ENCODE measurements at regions not wholly inside any gene's neighbourhood (a gene's known extent, or its start where the extent isn't known, plus 50 kb on each side); places are given as distances from the start of the nearest gene placed in this dataset.

DNA sequence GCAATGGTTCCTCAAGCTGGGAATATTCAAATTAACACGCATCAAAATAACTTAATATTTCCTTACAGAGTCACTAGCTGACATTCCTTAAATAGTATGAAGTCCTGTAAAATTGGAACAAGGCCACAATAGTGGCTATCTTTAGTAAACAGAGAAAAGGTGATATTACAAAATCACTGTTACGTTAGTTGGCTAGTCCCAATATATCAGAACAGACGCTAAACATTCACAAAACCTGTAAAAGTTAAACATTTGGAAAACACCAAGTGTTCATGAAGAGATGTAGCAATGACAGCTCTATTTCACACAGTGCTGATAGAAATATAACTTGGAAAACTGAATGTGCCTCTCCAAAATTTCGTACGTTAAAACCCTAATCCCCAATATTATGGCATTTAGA lies 61.0 kb upstream of the FAM47C start:
- Mint-ChIP-seq H3K4me3 (no peak overlapping the region), H3K4me1 (no peaks in the 10 kb centered on the region), H3K27me3 (peaks cover 3% of the 10 kb centered on the region), H3K27ac (no peak overlapping the region), H3K9me3 (ENCODE audit: insufficient read depth) (no peaks in the 10 kb centered on the region)
- ChIA-PET POLR2A (no interaction called here), CTCF (no interaction called here)
- H3K79me2 ChIP-seq (ENCODE audit: control insufficient read depth, insufficient read depth, low read length), result no peaks in the 10 kb centered on the region
- no peaks in the 10 kb centered on the region for H3K4me1 ChIP-seq (ENCODE audit: control insufficient read depth in 2 of 2, insufficient read depth in 2 of 2, low read length in 2 of 2)
- ATAC-seq (ENCODE audit: low read depth) (no peak), DNase-seq (no peak)
- H3K9me3 ChIP-seq (ENCODE audit: control extremely low read depth in 1 of 3, control insufficient read depth in 2 of 3, insufficient read depth in 1 of 3, low read length in 2 of 3), result no peaks in the 10 kb centered on the region
- WGBS (ENCODE audit: insufficient coverage), result no CpG with 5 or more reads among the region's 5 CpGs
- no peak overlapping the region for H3K4me3 ChIP-seq (ENCODE audit: control extremely low read depth in 1 of 5, extremely low read depth in 1 of 5, insufficient read depth in 1 of 5, low read depth in 2 of 5, low read length in 4 of 5)
- no peaks in the 10 kb centered on the region for H3K27me3 ChIP-seq (replicated peaks in 1 of 4; ENCODE audit: control extremely low read depth in 1 of 4, control insufficient read depth in 3 of 4, insufficient read depth in 4 of 4, low read length in 3 of 4)
- H3K4me2 ChIP-seq (replicated peaks; ENCODE audit: low read depth, low read length, poor library complexity, severe bottlenecking), result no peak overlapping the region
- no peak overlapping the region for H3K27ac ChIP-seq (ENCODE audit: low read length in 2 of 2)
- intact Hi-C loops (cut with micrococcal nuclease), result no loop called here
- TF ChIP-seq, protein P1, sequence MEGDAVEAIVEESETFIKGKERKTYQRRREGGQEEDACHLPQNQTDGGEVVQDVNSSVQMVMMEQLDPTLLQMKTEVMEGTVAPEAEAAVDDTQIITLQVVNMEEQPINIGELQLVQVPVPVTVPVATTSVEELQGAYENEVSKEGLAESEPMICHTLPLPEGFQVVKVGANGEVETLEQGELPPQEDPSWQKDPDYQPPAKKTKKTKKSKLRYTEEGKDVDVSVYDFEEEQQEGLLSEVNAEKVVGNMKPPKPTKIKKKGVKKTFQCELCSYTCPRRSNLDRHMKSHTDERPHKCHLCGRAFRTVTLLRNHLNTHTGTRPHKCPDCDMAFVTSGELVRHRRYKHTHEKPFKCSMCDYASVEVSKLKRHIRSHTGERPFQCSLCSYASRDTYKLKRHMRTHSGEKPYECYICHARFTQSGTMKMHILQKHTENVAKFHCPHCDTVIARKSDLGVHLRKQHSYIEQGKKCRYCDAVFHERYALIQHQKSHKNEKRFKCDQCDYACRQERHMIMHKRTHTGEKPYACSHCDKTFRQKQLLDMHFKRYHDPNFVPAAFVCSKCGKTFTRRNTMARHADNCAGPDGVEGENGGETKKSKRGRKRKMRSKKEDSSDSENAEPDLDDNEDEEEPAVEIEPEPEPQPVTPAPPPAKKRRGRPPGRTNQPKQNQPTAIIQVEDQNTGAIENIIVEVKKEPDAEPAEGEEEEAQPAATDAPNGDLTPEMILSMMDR (IDR thresholded peaks at IDR 0.05), result no peak
- TF ChIP-seq EZH2 (IDR thresholded peaks at IDR 0.05; ENCODE audit: borderline replicate concordance, insufficient read depth, low read depth, low read length, poor library complexity, severe bottlenecking), result no peak
- no peak overlapping the region for H3K9ac ChIP-seq (ENCODE audit: low read length)
- no peak overlapping the region for H2AFZ ChIP-seq (ENCODE audit: insufficient read depth, low read depth, low read length, poor library complexity, severe bottlenecking)
- H3K36me3 ChIP-seq (replicated peaks in 1 of 2; ENCODE audit: control extremely low read depth in 1 of 2, control insufficient read depth in 1 of 2, extremely low read depth in 1 of 2, insufficient read depth in 2 of 2, low read length in 1 of 2), result no peaks in the 10 kb centered on the region
- no peaks in the 10 kb centered on the region for H4K20me1 ChIP-seq (ENCODE audit: control insufficient read depth, insufficient read depth, low read length, poor library complexity, severe bottlenecking)

DNA sequence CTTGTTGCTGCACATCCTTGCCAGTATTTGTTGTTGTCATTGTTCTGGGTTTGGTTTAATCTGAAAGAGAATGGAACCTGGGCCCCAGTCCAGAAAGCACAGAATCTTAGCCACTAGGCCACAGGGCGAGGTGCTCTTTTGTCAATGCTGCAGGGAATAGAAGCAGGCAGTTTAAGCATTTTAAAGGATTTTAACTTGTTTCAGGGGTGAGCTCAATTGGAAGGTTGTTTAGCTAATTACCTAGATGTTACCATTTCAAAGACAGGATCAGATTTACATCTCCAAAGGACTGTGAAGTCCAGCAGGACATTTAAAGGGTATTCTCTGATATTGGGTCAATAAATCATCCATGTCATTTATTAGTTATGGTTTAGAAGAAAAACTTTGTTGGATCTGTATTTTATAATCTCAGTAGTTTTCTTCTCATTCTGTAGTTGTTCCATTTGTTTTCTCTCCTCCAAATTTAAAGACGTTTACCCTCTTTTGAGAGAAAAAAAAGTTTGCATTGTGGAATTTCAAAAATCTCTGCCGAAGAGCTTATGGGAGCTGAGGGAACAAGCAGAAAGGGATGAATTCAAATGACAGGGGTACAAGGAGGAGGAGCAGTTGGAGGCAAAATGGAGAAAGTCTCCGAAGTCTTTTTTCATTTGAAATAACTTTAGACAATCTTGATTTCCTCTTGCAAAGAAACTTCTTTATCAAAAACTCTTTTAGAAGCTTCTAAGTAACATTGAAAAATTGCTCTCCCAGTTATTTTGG lies 57.5 kb upstream of the FAM47C start:
- DNase-seq (no peak), ATAC-seq (ENCODE audit: low read depth) (no peak)
- intact Hi-C loops (cut with micrococcal nuclease), result no loop called here
- no peak overlapping the region for H3K27ac Mint-ChIP-seq
- no peak overlapping the region for H2AFZ ChIP-seq (ENCODE audit: insufficient read depth, low read depth, low read length, poor library complexity, severe bottlenecking)
- H3K79me2 ChIP-seq (ENCODE audit: control insufficient read depth, insufficient read depth, low read length), result no peaks in the 10 kb centered on the region
- ChIA-PET POLR2A (no interaction called here), CTCF (no interaction called here)
- H3K4me3 Mint-ChIP-seq, result no peak overlapping the region
- H3K36me3 ChIP-seq (replicated peaks in 1 of 2; ENCODE audit: control extremely low read depth in 1 of 2, control insufficient read depth in 1 of 2, extremely low read depth in 1 of 2, insufficient read depth in 2 of 2, low read length in 1 of 2), result no peaks in the 10 kb centered on the region
- no peak overlapping the region for H3K27ac ChIP-seq (ENCODE audit: low read length in 2 of 2)
- no peaks in the 10 kb centered on the region for H3K9me3 ChIP-seq (ENCODE audit: control extremely low read depth in 1 of 3, control insufficient read depth in 2 of 3, insufficient read depth in 1 of 3, low read length in 2 of 3)
- no peaks in the 10 kb centered on the region for H4K20me1 ChIP-seq (ENCODE audit: control insufficient read depth, insufficient read depth, low read length, poor library complexity, severe bottlenecking)
- no peak overlapping the region for H3K4me2 ChIP-seq (replicated peaks; ENCODE audit: low read depth, low read length, poor library complexity, severe bottlenecking)
- no peak overlapping the region for H3K4me3 ChIP-seq (ENCODE audit: control extremely low read depth in 1 of 5, extremely low read depth in 1 of 5, insufficient read depth in 1 of 5, low read depth in 2 of 5, low read length in 4 of 5)
- H3K9me3 Mint-ChIP-seq (ENCODE audit: insufficient read depth), result no peaks in the 10 kb centered on the region
- no peaks in the 10 kb centered on the region for H3K4me1 Mint-ChIP-seq
- H3K9ac ChIP-seq (ENCODE audit: low read length), result no peak overlapping the region
- no peaks in the 10 kb centered on the region for H3K4me1 ChIP-seq (ENCODE audit: control insufficient read depth in 2 of 2, insufficient read depth in 2 of 2, low read length in 2 of 2)
- no CpG with 5 or more reads among the region's 4 CpGs for WGBS (ENCODE audit: insufficient coverage)
- peaks cover 7% of the 10 kb centered on the region for H3K27me3 Mint-ChIP-seq
- no peaks in the 10 kb centered on the region for H3K27me3 ChIP-seq (replicated peaks in 1 of 4; ENCODE audit: control extremely low read depth in 1 of 4, control insufficient read depth in 3 of 4, insufficient read depth in 4 of 4, low read length in 3 of 4)
- TF ChIP-seq, protein P1 (IDR thresholded peaks at IDR 0.05), result no peak
- TF ChIP-seq EZH2 (IDR thresholded peaks at IDR 0.05; ENCODE audit: borderline replicate concordance, insufficient read depth, low read depth, low read length, poor library complexity, severe bottlenecking), result no peak

Data from B cell (primary cell).